ENCODE measurements at regions not wholly inside any gene's neighbourhood (a gene's known extent, or its start where the extent isn't known, plus 50 kb on each side); places are given as distances from the start of the nearest gene placed in this dataset.
"Not testable (repeated sequence)": the region's sequence is repeated elsewhere in the genome, so short reads cannot be mapped to it uniquely, and the experiment has no call there.

GRCh38 chr15:30735884-30736564 lies 110.1 kb downstream of the ARHGAP11B start:
- WGBS (ENCODE audit: extremely low coverage, insufficient coverage, insufficient read length) = no CpG with 5 or more reads among the region's 10 CpGs

GRCh38 chr15:30742796-30743195 lies 116.9 kb downstream of the ARHGAP11B start:
- H4K12ac ChIP-seq (ENCODE audit: low read depth, low read length); H3K18ac ChIP-seq (ENCODE audit: low read length); H2AFZ ChIP-seq (ENCODE audit: insufficient read depth, low read length, poor library complexity); H3K14ac ChIP-seq (ENCODE audit: low read length); H3K23ac ChIP-seq (ENCODE audit: low read length); H3K27ac ChIP-seq (ENCODE audit: low read depth, low read length); H2BK5ac ChIP-seq (ENCODE audit: low read depth, low read length, poor library complexity); H3K4me1 ChIP-seq (ENCODE audit: control insufficient read depth in 1 of 2, insufficient read depth in 2 of 2, low read length in 2 of 2); H2BK120ac ChIP-seq (ENCODE audit: insufficient read depth, low read length, poor library complexity); H2AK5ac ChIP-seq (ENCODE audit: low read length); DNase-seq; H3K9me3 ChIP-seq (ENCODE audit: insufficient read depth, low read depth, low read length); H3K27me3 ChIP-seq (ENCODE audit: insufficient read depth, low read length); H4K91ac ChIP-seq (ENCODE audit: low read depth, low read length); H2BK12ac ChIP-seq (ENCODE audit: low read length); H3K4me2 ChIP-seq (ENCODE audit: low read length); H3K9ac ChIP-seq (ENCODE audit: low read length); H4K8ac ChIP-seq (ENCODE audit: low read depth, low read length); H3K79me1 ChIP-seq (ENCODE audit: low read length); H3K4me3 ChIP-seq (ENCODE audit: low read depth, low read length); H3K4ac ChIP-seq (ENCODE audit: low read depth, low read length); H3K36me3 ChIP-seq (ENCODE audit: control insufficient read depth in 1 of 2, insufficient read depth in 2 of 2, low read length in 2 of 2); H3K79me2 ChIP-seq (ENCODE audit: control insufficient read depth, insufficient read depth, low read length, poor library complexity): not testable (repeated sequence)
- WGBS (ENCODE audit: extremely low coverage, insufficient coverage, insufficient read length) = no CpG with 5 or more reads among the region's 3 CpGs

More at GRCh38 chr15:30735884-30736564, 110.1 kb downstream of the ARHGAP11B start:
- H3K79me2 ChIP-seq (ENCODE audit: control insufficient read depth, insufficient read depth, low read length, poor library complexity); H2BK12ac ChIP-seq (ENCODE audit: low read length); DNase-seq; H2AFZ ChIP-seq (ENCODE audit: insufficient read depth, low read length, poor library complexity); H3K27me3 ChIP-seq (ENCODE audit: insufficient read depth, low read length); H3K4me3 ChIP-seq (ENCODE audit: low read depth, low read length); H4K8ac ChIP-seq (ENCODE audit: low read depth, low read length); H3K23ac ChIP-seq (ENCODE audit: low read length); H4K91ac ChIP-seq (ENCODE audit: low read depth, low read length); H3K79me1 ChIP-seq (ENCODE audit: low read length); H2BK120ac ChIP-seq (ENCODE audit: insufficient read depth, low read length, poor library complexity); H3K27ac ChIP-seq (ENCODE audit: low read depth, low read length); H3K18ac ChIP-seq (ENCODE audit: low read length); H3K4me1 ChIP-seq (ENCODE audit: control insufficient read depth in 1 of 2, insufficient read depth in 2 of 2, low read length in 2 of 2); H2AK5ac ChIP-seq (ENCODE audit: low read length); H3K9me3 ChIP-seq (ENCODE audit: insufficient read depth, low read depth, low read length); H2BK5ac ChIP-seq (ENCODE audit: low read depth, low read length, poor library complexity); H4K12ac ChIP-seq (ENCODE audit: low read depth, low read length); H3K9ac ChIP-seq (ENCODE audit: low read length); H3K4ac ChIP-seq (ENCODE audit: low read depth, low read length); H3K14ac ChIP-seq (ENCODE audit: low read length); H3K4me2 ChIP-seq (ENCODE audit: low read length); H3K36me3 ChIP-seq (ENCODE audit: control insufficient read depth in 1 of 2, insufficient read depth in 2 of 2, low read length in 2 of 2): not testable (repeated sequence)

DNA sequence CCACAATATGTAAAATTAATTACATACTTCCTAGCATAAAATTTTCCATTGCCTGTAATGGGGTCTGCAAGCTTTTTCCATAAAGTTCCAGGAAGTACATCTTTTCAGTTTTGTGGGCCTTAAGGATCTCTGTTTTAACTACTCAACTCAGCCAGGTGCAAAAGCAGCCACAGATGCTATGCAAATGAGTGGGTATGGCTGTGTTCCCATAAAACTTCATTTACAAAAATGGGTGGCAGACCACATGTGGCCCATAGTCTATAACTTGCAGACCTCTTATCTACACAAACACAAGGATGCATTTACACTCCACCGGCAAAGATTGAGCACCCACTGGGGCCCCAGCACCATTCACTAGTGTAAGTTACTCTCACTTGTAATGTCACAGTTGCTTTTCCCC lies 123.1 kb downstream of the ARHGAP11B start:
- H3K9ac ChIP-seq (ENCODE audit: low read length); H3K79me1 ChIP-seq (ENCODE audit: low read length); H3K14ac ChIP-seq (ENCODE audit: low read length); H2BK120ac ChIP-seq (ENCODE audit: insufficient read depth, low read length, poor library complexity); H4K8ac ChIP-seq (ENCODE audit: low read depth, low read length); H3K79me2 ChIP-seq (ENCODE audit: control insufficient read depth, insufficient read depth, low read length, poor library complexity); H3K27me3 ChIP-seq (ENCODE audit: insufficient read depth, low read length); H3K4me1 ChIP-seq (ENCODE audit: control insufficient read depth in 1 of 2, insufficient read depth in 2 of 2, low read length in 2 of 2); H2BK12ac ChIP-seq (ENCODE audit: low read length); H3K23ac ChIP-seq (ENCODE audit: low read length); H3K9me3 ChIP-seq (ENCODE audit: insufficient read depth, low read depth, low read length); H3K4me2 ChIP-seq (ENCODE audit: low read length); H2AK5ac ChIP-seq (ENCODE audit: low read length); H4K91ac ChIP-seq (ENCODE audit: low read depth, low read length); H3K18ac ChIP-seq (ENCODE audit: low read length); H3K4me3 ChIP-seq (ENCODE audit: low read depth, low read length); H3K27ac ChIP-seq (ENCODE audit: low read depth, low read length); H2AFZ ChIP-seq (ENCODE audit: insufficient read depth, low read length, poor library complexity); H3K4ac ChIP-seq (ENCODE audit: low read depth, low read length); H2BK5ac ChIP-seq (ENCODE audit: low read depth, low read length, poor library complexity); H4K12ac ChIP-seq (ENCODE audit: low read depth, low read length); H3K36me3 ChIP-seq (ENCODE audit: control insufficient read depth in 1 of 2, insufficient read depth in 2 of 2, low read length in 2 of 2); DNase-seq: not testable (repeated sequence)
- WGBS (ENCODE audit: extremely low coverage, insufficient coverage, insufficient read length) = no CpG with 5 or more reads among the region's 1 CpG

GRCh38 chr15:30755036-30755687 lies 129.2 kb downstream of the ARHGAP11B start:
- not testable (repeated sequence) for H3K9me3 ChIP-seq (ENCODE audit: insufficient read depth, low read depth, low read length); H2AFZ ChIP-seq (ENCODE audit: insufficient read depth, low read length, poor library complexity); H4K8ac ChIP-seq (ENCODE audit: low read depth, low read length); H4K12ac ChIP-seq (ENCODE audit: low read depth, low read length); H2BK12ac ChIP-seq (ENCODE audit: low read length); H3K18ac ChIP-seq (ENCODE audit: low read length); H4K91ac ChIP-seq (ENCODE audit: low read depth, low read length); H3K79me2 ChIP-seq (ENCODE audit: control insufficient read depth, insufficient read depth, low read length, poor library complexity); H3K27me3 ChIP-seq (ENCODE audit: insufficient read depth, low read length); H3K14ac ChIP-seq (ENCODE audit: low read length); H3K4me3 ChIP-seq (ENCODE audit: low read depth, low read length); H3K4me1 ChIP-seq (ENCODE audit: control insufficient read depth in 1 of 2, insufficient read depth in 2 of 2, low read length in 2 of 2); H2AK5ac ChIP-seq (ENCODE audit: low read length); H3K36me3 ChIP-seq (ENCODE audit: control insufficient read depth in 1 of 2, insufficient read depth in 2 of 2, low read length in 2 of 2); DNase-seq; H3K27ac ChIP-seq (ENCODE audit: low read depth, low read length); H3K4me2 ChIP-seq (ENCODE audit: low read length); H3K4ac ChIP-seq (ENCODE audit: low read depth, low read length); H3K79me1 ChIP-seq (ENCODE audit: low read length); H3K23ac ChIP-seq (ENCODE audit: low read length); H2BK5ac ChIP-seq (ENCODE audit: low read depth, low read length, poor library complexity); H3K9ac ChIP-seq (ENCODE audit: low read length); H2BK120ac ChIP-seq (ENCODE audit: insufficient read depth, low read length, poor library complexity)
- no CpG with 5 or more reads among the region's 7 CpGs for WGBS (ENCODE audit: extremely low coverage, insufficient coverage, insufficient read length)

All from trophoblast cell (in vitro differentiated cells and primary cell).